Body of pancreas (tissue), 4 donors: ENCODE measurements at regions not wholly inside any gene's neighbourhood (a gene's known extent, or its start where the extent isn't known, plus 50 kb on each side); places are given as distances from the start of the nearest gene placed in this dataset.
"Not testable (repeated sequence)": the region's sequence is repeated elsewhere in the genome, so short reads cannot be mapped to it uniquely, and the experiment has no call there.

ENCODE experiments used
- ATAC-seq: fragments of 150-250 bp; one replicate; pipeline ENCODE4 v1.9.1; 2016
- DNase-seq, 4 donors: peaks; one replicate each; pipeline ENCODE4 v3.0.0-alpha.2; 2019
- H3K27ac ChIP-seq, 4 donors: fragments of 200-600 bp; sonication (generic); 1 replicate in 3 of 4; 2 replicates in 1 of 4; pipeline versions ENCODE4 v1.5.1 to v1.6.1; 2016 to 2019; ENCODE audit warnings: mild to moderate bottlenecking in 1 of 4, mixed read lengths in 1 of 4, moderate library complexity in 1 of 4
- H3K27me3 ChIP-seq, 2 donors: fragments of 200-600 bp; sonication (generic); one replicate each; pipeline ENCODE4 v1.6.0; 2016; ENCODE audit warnings: mild to moderate bottlenecking in 1 of 2
- H3K36me3 ChIP-seq, 2 donors: fragments of 200-600 bp; sonication (generic); replicated peaks in 1 of 2; 2 replicates each; pipeline ENCODE4 v1.5.1; 2016; ENCODE audit warnings: low read depth in 2 of 2; ENCODE audit not compliant: insufficient read depth in 1 of 2
- H3K4me1 ChIP-seq: fragments of 200-600 bp; sonication (generic); one replicate; pipeline ENCODE4 v1.6.0; 2016
- H3K4me3 ChIP-seq, 2 donors: fragments of 200-600 bp; sonication (generic); 1 replicate in 1 of 2; 2 replicates in 1 of 2; pipeline ENCODE4 v1.5.1; 2016 to 2019
- H3K9me3 ChIP-seq, 3 donors: fragments of 200-600 bp; sonication (generic); 1 replicate in 2 of 3; 2 replicates in 1 of 3; pipeline ENCODE4 v1.5.1; 2016
- POLR2A ChIP-seq, 3 donors: fragments of 450-650 bp; IDR thresholded peaks; one replicate each; pipeline ENCODE4 v1.6.1; 2016; ENCODE audit warnings: antibody characterized with exemption in 3 of 3, mild to moderate bottlenecking in 2 of 3
- WGBS, 2 donors: methylation state at CpG; one replicate each; pipeline ENCODE4 v1.1.5; 2017; 5-methylcytosine and 5-hydroxymethylcytosine counted together
- intact Hi-C: fragments of 100-400 bp; cut with DNase I; formaldehyde crosslinking; loops from one replicate; pipeline ENCODE4 v1.15.1; 2023
- TF ChIP-seq, protein P1 (sequence below), 7 experiments: fragments of 450-650 bp in 4 of 7; fragments of 200-600 bp in 3 of 7; sonication (generic) in 3 of 7; IDR thresholded peaks; one replicate each; pipeline ENCODE4 v1.5.1; 2016 to 2019; ENCODE audit warnings: antibody characterized with exemption in 7 of 7

DNA sequence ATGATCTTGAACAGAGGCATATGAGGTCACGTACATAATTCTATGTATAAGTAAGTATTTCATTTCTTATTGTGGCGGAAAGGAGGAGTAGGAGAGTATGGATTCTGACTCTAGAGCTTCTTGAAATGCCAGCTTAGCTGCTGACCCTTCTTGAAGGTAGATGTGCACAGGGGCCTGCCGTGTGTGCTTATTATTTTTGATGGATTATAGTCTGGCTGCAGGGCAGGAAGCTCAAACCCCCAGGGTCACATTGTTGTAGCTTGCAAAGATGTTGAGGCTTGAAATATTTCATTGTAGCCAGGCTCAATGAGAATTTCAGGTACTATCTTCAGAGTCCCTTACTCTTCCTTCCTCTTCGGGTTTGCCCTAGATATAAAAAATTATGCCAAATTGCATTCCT, 418.8 kb downstream of the OLFM4 start:
- no peak for ATAC-seq
- Histone ChIP-seq H3K36me3 (no peaks in the 10 kb centered on the region), H3K27ac (no peak overlapping the region), H3K27me3 (no peaks in the 10 kb centered on the region), H3K4me1 (no peaks in the 10 kb centered on the region), H3K4me3 (no peak overlapping the region), H3K9me3 (peaks cover 0 to 11% (median 0%) of the 10 kb centered on the region in 3 donors)
- no peak for DNase-seq
- TF ChIP-seq, protein P1, sequence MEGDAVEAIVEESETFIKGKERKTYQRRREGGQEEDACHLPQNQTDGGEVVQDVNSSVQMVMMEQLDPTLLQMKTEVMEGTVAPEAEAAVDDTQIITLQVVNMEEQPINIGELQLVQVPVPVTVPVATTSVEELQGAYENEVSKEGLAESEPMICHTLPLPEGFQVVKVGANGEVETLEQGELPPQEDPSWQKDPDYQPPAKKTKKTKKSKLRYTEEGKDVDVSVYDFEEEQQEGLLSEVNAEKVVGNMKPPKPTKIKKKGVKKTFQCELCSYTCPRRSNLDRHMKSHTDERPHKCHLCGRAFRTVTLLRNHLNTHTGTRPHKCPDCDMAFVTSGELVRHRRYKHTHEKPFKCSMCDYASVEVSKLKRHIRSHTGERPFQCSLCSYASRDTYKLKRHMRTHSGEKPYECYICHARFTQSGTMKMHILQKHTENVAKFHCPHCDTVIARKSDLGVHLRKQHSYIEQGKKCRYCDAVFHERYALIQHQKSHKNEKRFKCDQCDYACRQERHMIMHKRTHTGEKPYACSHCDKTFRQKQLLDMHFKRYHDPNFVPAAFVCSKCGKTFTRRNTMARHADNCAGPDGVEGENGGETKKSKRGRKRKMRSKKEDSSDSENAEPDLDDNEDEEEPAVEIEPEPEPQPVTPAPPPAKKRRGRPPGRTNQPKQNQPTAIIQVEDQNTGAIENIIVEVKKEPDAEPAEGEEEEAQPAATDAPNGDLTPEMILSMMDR (IDR thresholded peaks at IDR 0.05): no peak
- no peak for TF ChIP-seq POLR2A (IDR thresholded peaks at IDR 0.05)
- intact Hi-C loops: no loop called here
- 54 to 61% methylated on average over 4 of the region's 4 CpGs for WGBS, 2 donors

DNA sequence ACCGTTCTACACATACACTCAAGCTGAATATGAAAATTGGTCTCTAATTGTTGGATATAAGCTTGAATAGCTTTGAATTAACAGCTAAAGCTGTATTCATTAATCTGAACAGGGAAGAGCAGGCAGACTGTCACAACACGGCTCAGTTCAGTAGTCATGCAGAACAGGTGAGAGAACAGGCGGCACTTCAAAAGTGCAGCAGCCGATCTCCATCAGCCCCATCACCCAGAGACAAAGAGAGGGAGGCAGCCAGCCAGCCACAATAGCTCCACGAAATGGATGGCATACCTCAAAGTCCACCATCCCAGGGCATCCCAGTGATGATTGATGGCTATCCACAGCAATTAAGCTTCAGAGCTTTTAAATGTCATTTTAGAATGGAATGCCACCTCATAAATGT, 419.2 kb downstream of the OLFM4 start:
- H3K27me3 ChIP-seq: no peaks in the 10 kb centered on the region
- no peak overlapping the region for H3K4me3 ChIP-seq
- peaks cover 0 to 11% (median 0%) of the 10 kb centered on the region in 3 donors for H3K9me3 ChIP-seq
- TF ChIP-seq, protein P1 (IDR thresholded peaks at IDR 0.05): no peak
- no peak for TF ChIP-seq POLR2A (IDR thresholded peaks at IDR 0.05)
- DNase-seq (no peak), ATAC-seq (no peak)
- H3K27ac ChIP-seq: no peak overlapping the region
- no peaks in the 10 kb centered on the region for H3K36me3 ChIP-seq
- no peaks in the 10 kb centered on the region for H3K4me1 ChIP-seq
- WGBS, 2 donors: 54 to 66% methylated on average over 5 of the region's 5 CpGs
- intact Hi-C loops: no loop called here

DNA sequence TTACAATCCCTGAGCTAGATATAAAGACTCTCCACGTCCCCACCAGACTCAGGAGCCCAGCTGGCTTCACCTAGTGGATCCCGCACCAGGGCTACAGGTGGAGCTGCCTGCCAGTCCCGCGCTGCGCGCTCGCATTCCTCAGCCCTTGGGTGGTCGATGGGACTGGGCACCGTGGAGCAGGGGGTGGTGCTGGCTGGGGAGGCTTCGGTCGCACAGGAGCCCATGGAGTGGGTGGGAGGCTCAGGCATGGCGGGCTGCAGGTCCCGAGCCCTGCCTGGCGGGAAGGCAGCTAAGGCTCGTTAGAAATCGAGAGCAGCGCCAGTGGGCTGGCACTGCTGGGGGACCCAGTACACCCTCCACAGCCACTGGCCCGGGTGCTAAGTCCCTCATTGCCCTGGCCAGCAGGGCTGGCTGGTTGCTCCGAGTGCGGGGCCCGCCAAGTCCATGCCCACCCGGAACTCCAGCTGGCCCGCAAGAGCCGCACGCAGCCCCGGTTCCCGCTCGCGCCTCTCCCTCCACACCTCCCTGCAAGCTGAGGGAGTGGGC, 423.7 kb downstream of the OLFM4 start:
- H3K27me3 ChIP-seq, H3K4me3 ChIP-seq, H3K27ac ChIP-seq, intact Hi-C loops, ATAC-seq, H3K36me3 ChIP-seq, H3K4me1 ChIP-seq, DNase-seq: not testable (repeated sequence)
- WGBS, 2 donors: 85 to 98% methylated on average over 14 to 20 of the region's 29 CpGs
- peaks cover 0 to 11% (median 0%) of the 10 kb centered on the region in 3 donors for H3K9me3 ChIP-seq

DNA sequence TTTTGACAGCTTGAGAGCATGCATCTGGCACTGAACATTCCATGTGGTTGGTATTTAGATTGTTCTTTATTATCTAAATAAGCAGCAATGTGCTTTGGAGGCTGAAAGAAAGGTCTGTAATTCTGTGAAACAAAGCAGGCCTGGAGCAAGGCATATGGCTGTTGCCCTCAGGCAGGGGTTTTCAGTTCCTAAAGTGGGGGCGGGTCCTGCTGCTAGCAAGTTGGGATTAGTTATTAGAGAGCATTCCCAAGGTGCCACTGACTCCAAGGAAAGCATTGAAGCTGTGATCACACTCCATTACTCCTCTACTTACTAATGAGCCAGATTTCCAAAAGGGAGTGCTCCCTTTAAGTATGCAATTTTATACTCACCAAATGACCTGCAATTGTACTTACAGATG, 432.2 kb downstream of the OLFM4 start:
- intact Hi-C loops: no loop called here
- H3K4me1 ChIP-seq: no peaks in the 10 kb centered on the region
- no peak for TF ChIP-seq POLR2A (IDR thresholded peaks at IDR 0.05)
- TF ChIP-seq, protein P1 (IDR thresholded peaks at IDR 0.05): no peak
- no peak overlapping the region for H3K4me3 ChIP-seq
- DNase-seq (no peak), ATAC-seq (no peak)
- no peaks in the 10 kb centered on the region for H3K9me3 ChIP-seq
- H3K27ac ChIP-seq: no peak overlapping the region
- H3K27me3 ChIP-seq: no peaks in the 10 kb centered on the region
- H3K36me3 ChIP-seq: no peaks in the 10 kb centered on the region
- WGBS, 2 donors: 48 to 50% methylated on average over 1 of the region's 1 CpG

DNA sequence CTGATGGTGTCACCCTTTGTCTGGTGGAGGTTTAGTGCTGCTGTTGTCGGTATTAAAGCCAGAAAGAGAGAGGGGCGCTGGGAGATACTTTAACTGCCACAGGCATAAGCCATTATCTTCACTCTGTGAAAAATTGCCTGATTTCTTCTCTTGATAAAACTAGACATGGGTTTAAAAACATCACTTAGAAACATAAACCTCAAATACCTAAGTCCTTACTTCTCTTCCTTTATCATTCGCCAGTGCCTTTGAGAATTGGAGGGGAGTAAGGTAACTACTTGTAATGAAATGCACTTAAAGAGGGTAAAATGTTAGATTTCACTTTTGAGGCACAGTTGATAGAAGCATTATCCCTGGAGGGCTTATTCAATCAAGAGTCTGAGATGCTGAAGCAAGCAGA, 434.5 kb downstream of the OLFM4 start:
- TF ChIP-seq, protein P1 (IDR thresholded peaks at IDR 0.05): no peak
- no peak for TF ChIP-seq POLR2A (IDR thresholded peaks at IDR 0.05)
- intact Hi-C loops: no loop called here
- 62 to 85% methylated on average over 3 of the region's 3 CpGs for WGBS, 2 donors
- no peaks in the 10 kb centered on the region for H3K36me3 ChIP-seq
- ATAC-seq: no peak
- no peaks in the 10 kb centered on the region for H3K4me1 ChIP-seq
- no peaks in the 10 kb centered on the region for H3K9me3 ChIP-seq
- no peak overlapping the region for H3K4me3 ChIP-seq
- H3K27me3 ChIP-seq: no peaks in the 10 kb centered on the region
- DNase-seq: no peak
- no peak overlapping the region for H3K27ac ChIP-seq
